GM12878 (cell line): ENCODE measurements at regions not wholly inside any gene's neighbourhood (a gene's known extent, or its start where the extent isn't known, plus 50 kb on each side); places are given as distances from the start of the nearest gene placed in this dataset.

Experiments
- CHD2 ChIP-seq: IDR thresholded peaks from 2 replicates; pipeline ENCODE4 v1.6.1; 2011; ENCODE audit warnings: low read depth, low read length, improper control_type of control experiment, borderline replicate concordance
- MXI1 ChIP-seq: fragments of 150-350 bp; IDR thresholded peaks from 2 replicates; pipeline ENCODE4 v1.6.1; 2011; ENCODE audit warnings: low read depth, mild to moderate bottlenecking, inconsistent platforms, low read length, improper control_type of control experiment
- MYC ChIP-seq: IDR thresholded peaks from 2 replicates; pipeline ENCODE4 v1.6.1; 2011; ENCODE audit warnings: mild to moderate bottlenecking, low read length, moderate library complexity, inconsistent platforms; ENCODE audit not compliant: insufficient read depth, insufficient replicate concordance, insufficient read length, severe bottlenecking
- POLR2AphosphoS5 ChIP-seq: IDR thresholded peaks from 2 replicates; pipeline ENCODE4 v1.6.1; 2011; ENCODE audit warnings: mild to moderate bottlenecking, low read length, inconsistent platforms
- RAD21 ChIP-seq: IDR thresholded peaks from 2 replicates; pipeline ENCODE4 v1.6.1; 2011; ENCODE audit warnings: mild to moderate bottlenecking, low read depth, low read length, moderate library complexity; ENCODE audit not compliant: insufficient read depth
- ZNF274 ChIP-seq: IDR thresholded peaks from one replicate; pipeline ENCODE4 v1.8.0; 2011; ENCODE audit not compliant: insufficient read length, insufficient read depth
- ZSCAN29 ChIP-seq: fragments of 450-650 bp; IDR thresholded peaks from 2 replicates; pipeline ENCODE4 v1.6.1; 2017; ENCODE audit warnings: mild to moderate bottlenecking, moderate library complexity

DNA sequence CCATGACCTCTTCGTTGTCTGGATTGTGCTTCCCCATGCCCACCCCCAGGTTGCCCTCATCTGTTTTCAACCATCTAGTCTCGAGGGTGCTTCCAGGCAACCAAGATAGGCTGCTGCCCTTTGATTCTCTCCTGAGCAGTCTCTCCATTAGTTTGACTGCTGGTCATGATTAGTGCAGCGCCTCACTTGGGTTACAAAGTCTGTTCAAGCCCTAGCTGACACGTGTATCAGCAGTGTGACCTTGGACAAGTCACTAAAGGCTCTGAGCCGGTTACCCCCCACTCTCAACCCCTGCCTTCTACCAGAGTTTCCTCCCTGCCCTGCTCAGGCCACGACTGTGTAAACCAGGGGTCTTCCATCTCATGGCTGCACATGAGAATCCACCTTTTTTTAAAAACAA is 185.3 kb upstream of the PWP1 start:
- TF ChIP-seq RAD21 (no peak), ZNF274 (no peak), MXI1 (no peak), CHD2 (no peak), POLR2AphosphoS5 (no peak), MYC (no peak), ZSCAN29 (no peak)
